B cell (primary cell): ENCODE measurements at regions not wholly inside any gene's neighbourhood (a gene's known extent, or its start where the extent isn't known, plus 50 kb on each side); places are given as distances from the start of the nearest gene placed in this dataset.

Experiments
- CTCF ChIP-seq: fragments of 200-600 bp; IDR thresholded peaks from one replicate; pipeline ENCODE4 v1.8.0; 2022; ENCODE audit warnings: antibody characterized with exemption, mild to moderate bottlenecking
- EZH2 ChIP-seq: IDR thresholded peaks from 2 replicates; pipeline ENCODE4 v1.6.1; 2012; ENCODE audit warnings: borderline replicate concordance, low read depth, mild to moderate bottlenecking, moderate library complexity, low read length; ENCODE audit not compliant: insufficient read depth, poor library complexity, severe bottlenecking

GRCh38 chr10:43851030-43851429, 202.3 kb upstream of the ZNF32 start:
- TF ChIP-seq CTCF (no peak), EZH2 (no peak)
